HEK293 (cell line): ENCODE measurements at regions not wholly inside any gene's neighbourhood (a gene's known extent, or its start where the extent isn't known, plus 50 kb on each side); places are given as distances from the start of the nearest gene placed in this dataset.

Source experiments
- CTCF ChIA-PET: fragments of 350-600 bp; formaldehyde crosslinking; extraction: SDS; loops from one replicate; lab custom pipeline; 2021; ENCODE audit warnings: antibody characterized with exemption; lab: Yijun Ruan, JAX
- POLR2A ChIA-PET: fragments of 300-600 bp; formaldehyde crosslinking; extraction: SDS; loops from one replicate; lab custom pipeline; 2020; ENCODE audit warnings: antibody characterized with exemption, inconsistent platforms; lab: Yijun Ruan, JAX
- H3K27ac ChIP-seq: fragments of 200-500 bp; sonication (Bioruptor generic); 2 replicates; pipeline ENCODE4 v1.5.1; 2014; ENCODE audit warnings: low read depth, low read length, control low read depth, inconsistent platforms; ENCODE audit errors: extremely low read depth
- H3K36me3 ChIP-seq, 2 experiments: fragments of 200-500 bp in 1 of 2; sonication (Bioruptor generic) in 1 of 2; 1 replicate in 1 of 2; 2 replicates in 1 of 2; pipeline ENCODE4 v1.5.1; 2014 to 2017; ENCODE audit warnings: inconsistent platforms in 2 of 2, low read length in 2 of 2; ENCODE audit not compliant: control insufficient read depth in 2 of 2, insufficient read depth in 1 of 2
- H3K4me1 ChIP-seq: fragments of 200-500 bp; sonication (Bioruptor generic); 2 replicates; pipeline ENCODE4 v1.5.1; 2014; ENCODE audit warnings: mild to moderate bottlenecking, low read length, inconsistent platforms; ENCODE audit not compliant: control insufficient read depth, insufficient read depth
- H3K4me3 ChIP-seq: 2 replicates; pipeline ENCODE4 v1.5.1; 2011; ENCODE audit warnings: low read depth, mild to moderate bottlenecking, control low read depth, low read length, moderate library complexity
- H3K9me3 ChIP-seq: fragments of 200-500 bp; sonication (Bioruptor generic); 2 replicates; pipeline ENCODE4 v1.5.1; 2014; ENCODE audit warnings: low read depth, low read length, inconsistent platforms; ENCODE audit not compliant: control insufficient read depth, insufficient read depth
- ATF2 ChIP-seq: fragments of 450-650 bp; formaldehyde crosslinking; IDR thresholded peaks from 2 replicates; pipeline ENCODE4 v1.5.1; 2016; ENCODE audit warnings: missing biosample characterization, missing genetic modification characterization, low read depth
- BCL11B ChIP-seq: fragments of 450-650 bp; formaldehyde crosslinking; IDR thresholded peaks from 2 replicates; pipeline ENCODE4 v1.5.1; 2016; ENCODE audit warnings: low read depth, missing biosample characterization, missing genetic modification characterization
- KLF17 ChIP-seq: fragments of 450-650 bp; formaldehyde crosslinking; IDR thresholded peaks from 2 replicates; pipeline ENCODE4 v1.5.1; 2016; ENCODE audit warnings: missing biosample characterization, missing genetic modification characterization
- OSR2 ChIP-seq: fragments of 450-650 bp; formaldehyde crosslinking; IDR thresholded peaks from 2 replicates; pipeline ENCODE4 v1.5.1; 2016; ENCODE audit warnings: missing biosample characterization, missing genetic modification characterization
- PRDM4 ChIP-seq: fragments of 450-650 bp; formaldehyde crosslinking; IDR thresholded peaks from 2 replicates; pipeline ENCODE4 v1.5.1; 2017; ENCODE audit warnings: missing biosample characterization, missing genetic modification characterization
- SCRT2 ChIP-seq: fragments of 450-650 bp; formaldehyde crosslinking; IDR thresholded peaks from 2 replicates; pipeline ENCODE4 v1.5.1; 2016; ENCODE audit warnings: missing biosample characterization, missing genetic modification characterization
- ZBTB26 ChIP-seq: fragments of 450-650 bp; formaldehyde crosslinking; optimal IDR thresholded peaks from 2 replicates; pipeline ENCODE3; 2016; ENCODE audit warnings: missing biosample characterization, mild to moderate bottlenecking, missing genetic modification characterization
- ZFHX2 ChIP-seq: fragments of 450-650 bp; formaldehyde crosslinking; conservative IDR thresholded peaks from 2 replicates; pipeline ENCODE4 v1.5.1; 2016; ENCODE audit warnings: missing biosample characterization, missing genetic modification characterization
- ZNF132 ChIP-seq: fragments of 450-650 bp; formaldehyde crosslinking; IDR thresholded peaks from 2 replicates; pipeline ENCODE4 v1.5.1; 2017; ENCODE audit warnings: missing biosample characterization, missing genetic modification characterization, borderline replicate concordance
- ZNF157 ChIP-seq: fragments of 450-650 bp; formaldehyde crosslinking; IDR thresholded peaks from 2 replicates; pipeline ENCODE4 v1.5.1; 2016; ENCODE audit warnings: missing biosample characterization, missing genetic modification characterization
- ZNF335 ChIP-seq: fragments of 450-650 bp; formaldehyde crosslinking; conservative IDR thresholded peaks from 2 replicates; pipeline ENCODE4 v1.5.1; 2016; ENCODE audit warnings: missing biosample characterization, missing genetic modification characterization
- ZNF404 ChIP-seq: fragments of 450-650 bp; formaldehyde crosslinking; IDR thresholded peaks from 2 replicates; pipeline ENCODE4 v1.5.1; 2017; ENCODE audit warnings: missing biosample characterization, missing genetic modification characterization
- ZNF48 ChIP-seq: fragments of 450-650 bp; formaldehyde crosslinking; IDR thresholded peaks from 2 replicates; pipeline ENCODE4 v1.5.1; 2016; ENCODE audit warnings: missing biosample characterization, missing genetic modification characterization
- ZNF510 ChIP-seq: fragments of 450-650 bp; formaldehyde crosslinking; IDR thresholded peaks from 2 replicates; pipeline ENCODE4 v1.5.1; 2018; ENCODE audit warnings: mild to moderate bottlenecking, missing genetic modification characterization, missing biosample characterization; ENCODE audit not compliant: insufficient replicate concordance
- ZNF692 ChIP-seq: fragments of 450-650 bp; formaldehyde crosslinking; IDR thresholded peaks from 2 replicates; pipeline ENCODE4 v1.5.1; 2016; ENCODE audit warnings: missing biosample characterization, missing genetic modification characterization
- ZNF768 ChIP-seq: fragments of 450-650 bp; formaldehyde crosslinking; IDR thresholded peaks from 2 replicates; pipeline ENCODE4 v1.5.1; 2018; ENCODE audit warnings: missing biosample characterization, mild to moderate bottlenecking, missing genetic modification characterization
- ZNF837 ChIP-seq: fragments of 450-650 bp; formaldehyde crosslinking; IDR thresholded peaks from 2 replicates; pipeline ENCODE4 v1.5.1; 2016; ENCODE audit warnings: missing biosample characterization, missing genetic modification characterization
- TF ChIP-seq, protein P1 (sequence below): fragments of 450-650 bp; formaldehyde crosslinking; IDR thresholded peaks from 2 replicates; pipeline ENCODE4 v1.5.1; 2016; ENCODE audit warnings: missing biosample characterization, missing genetic modification characterization
- TF ChIP-seq, protein P2 (sequence below): fragments of 450-650 bp; formaldehyde crosslinking; IDR thresholded peaks from 2 replicates; pipeline ENCODE4 v1.5.1; 2016; ENCODE audit warnings: missing biosample characterization, missing genetic modification characterization
- TF ChIP-seq, protein P3 (sequence below): fragments of 450-650 bp; formaldehyde crosslinking; IDR thresholded peaks from 2 replicates; pipeline ENCODE4 v1.5.1; 2016; ENCODE audit warnings: missing biosample characterization, missing genetic modification characterization

DNA sequence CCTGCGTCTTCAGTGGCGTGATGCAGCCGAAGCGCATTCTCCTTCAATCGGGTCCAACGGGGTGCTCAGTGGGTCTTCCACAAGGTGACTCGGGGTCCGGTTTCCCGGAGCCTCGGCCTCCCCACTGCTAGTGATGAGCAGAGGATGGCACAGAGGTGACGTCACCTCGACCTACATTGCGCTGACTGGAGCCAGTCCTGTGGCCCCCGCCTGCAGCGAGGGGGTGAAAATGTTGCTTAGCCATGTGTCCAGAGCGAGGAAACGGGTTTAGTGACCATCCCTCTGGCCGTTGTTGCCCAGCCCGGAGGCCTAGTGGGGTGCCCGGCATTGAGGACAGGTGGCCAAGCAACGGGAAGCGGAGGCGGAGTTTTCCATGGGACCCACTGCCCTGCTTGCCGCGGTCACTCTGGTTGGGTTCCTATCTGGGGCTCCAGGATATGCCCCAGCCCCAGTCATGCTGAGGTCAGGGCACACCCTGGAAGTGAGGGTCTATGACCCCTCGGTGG lies 190.6 kb upstream of the CIBAR2 start (continued):
- TF ChIP-seq ATF2 (peak; percentile 72), ZNF132 (tag by site-specific recombination) (no peak), OSR2 (tag by site-specific recombination) (no peak), ZNF692 (tag by site-specific recombination) (peak; percentile 48; the same call in 1 of the 2 replicates), ZNF48 (tag by site-specific recombination) (no peak), ZNF404 (no peak), ZNF157 (no peak), ZNF510 (tag by site-specific recombination) (no peak), ZNF335 (peak; percentile 37; the same call in 1 of the 2 replicates)
- TF ChIP-seq, protein P1, sequence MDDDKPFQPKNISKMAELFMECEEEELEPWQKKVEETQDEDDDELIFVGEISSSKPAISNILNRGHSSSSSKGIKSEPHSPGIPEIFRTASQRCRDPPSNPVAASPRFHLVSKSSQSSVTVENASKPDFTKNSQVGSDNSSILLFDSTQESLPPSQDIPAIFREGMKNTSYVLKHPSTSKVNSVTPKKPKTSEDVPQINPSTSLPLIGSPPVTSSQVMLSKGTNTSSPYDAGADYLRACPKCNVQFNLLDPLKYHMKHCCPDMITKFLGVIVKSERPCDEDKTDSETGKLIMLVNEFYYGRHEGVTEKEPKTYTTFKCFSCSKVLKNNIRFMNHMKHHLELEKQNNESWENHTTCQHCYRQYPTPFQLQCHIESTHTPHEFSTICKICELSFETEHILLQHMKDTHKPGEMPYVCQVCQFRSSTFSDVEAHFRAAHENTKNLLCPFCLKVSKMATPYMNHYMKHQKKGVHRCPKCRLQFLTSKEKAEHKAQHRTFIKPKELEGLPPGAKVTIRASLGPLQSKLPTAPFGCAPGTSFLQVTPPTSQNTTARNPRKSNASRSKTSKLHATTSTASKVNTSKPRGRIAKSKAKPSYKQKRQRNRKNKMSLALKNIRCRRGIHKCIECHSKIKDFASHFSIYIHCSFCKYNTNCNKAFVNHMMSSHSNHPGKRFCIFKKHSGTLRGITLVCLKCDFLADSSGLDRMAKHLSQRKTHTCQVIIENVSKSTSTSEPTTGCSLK, result no peak
- TF ChIP-seq, protein P2, sequence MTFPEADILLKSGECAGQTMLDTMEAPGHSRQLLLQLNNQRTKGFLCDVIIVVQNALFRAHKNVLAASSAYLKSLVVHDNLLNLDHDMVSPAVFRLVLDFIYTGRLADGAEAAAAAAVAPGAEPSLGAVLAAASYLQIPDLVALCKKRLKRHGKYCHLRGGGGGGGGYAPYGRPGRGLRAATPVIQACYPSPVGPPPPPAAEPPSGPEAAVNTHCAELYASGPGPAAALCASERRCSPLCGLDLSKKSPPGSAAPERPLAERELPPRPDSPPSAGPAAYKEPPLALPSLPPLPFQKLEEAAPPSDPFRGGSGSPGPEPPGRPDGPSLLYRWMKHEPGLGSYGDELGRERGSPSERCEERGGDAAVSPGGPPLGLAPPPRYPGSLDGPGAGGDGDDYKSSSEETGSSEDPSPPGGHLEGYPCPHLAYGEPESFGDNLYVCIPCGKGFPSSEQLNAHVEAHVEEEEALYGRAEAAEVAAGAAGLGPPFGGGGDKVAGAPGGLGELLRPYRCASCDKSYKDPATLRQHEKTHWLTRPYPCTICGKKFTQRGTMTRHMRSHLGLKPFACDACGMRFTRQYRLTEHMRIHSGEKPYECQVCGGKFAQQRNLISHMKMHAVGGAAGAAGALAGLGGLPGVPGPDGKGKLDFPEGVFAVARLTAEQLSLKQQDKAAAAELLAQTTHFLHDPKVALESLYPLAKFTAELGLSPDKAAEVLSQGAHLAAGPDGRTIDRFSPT, result 0 out of 2 replicates have a peak, but pooled peaks have one; percentile 56

DNA sequence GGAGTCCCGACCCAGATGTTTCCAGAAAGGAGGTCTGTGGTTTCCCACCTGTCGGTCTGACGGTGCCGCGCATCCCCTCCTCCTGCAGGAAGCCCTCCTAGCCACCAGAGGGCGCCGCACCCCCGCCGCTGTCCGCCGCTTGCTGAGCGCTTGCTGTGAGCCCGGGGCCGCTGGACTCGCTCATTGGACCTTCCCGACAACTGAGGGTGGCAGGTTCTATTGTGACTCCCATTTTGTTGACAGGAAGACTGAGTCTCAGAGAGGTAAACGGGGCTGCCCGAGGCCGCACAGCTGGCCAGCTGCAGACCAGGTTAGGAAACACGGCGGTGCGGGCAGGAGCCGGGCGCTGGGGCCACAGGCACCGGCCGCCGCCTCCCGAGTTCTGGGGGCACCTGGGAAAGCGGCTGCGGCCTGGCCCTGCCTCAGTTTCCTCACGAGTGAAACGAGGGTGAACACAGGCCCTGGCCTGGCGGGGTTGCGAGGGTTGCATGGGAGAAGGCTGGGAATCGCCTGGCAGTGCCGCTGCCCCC lies 191.1 kb upstream of the CIBAR2 start:
- Histone ChIP-seq H3K9me3 (no peaks in the 10 kb centered on the region), H3K36me3 (no peaks in the 10 kb centered on the region), H3K4me3 (peak overlapping the region; percentile 38), H3K27ac (no peak overlapping the region), H3K4me1 (no peaks in the 10 kb centered on the region)
- CTCF ChIA-PET, result interaction anchor here (0.6 to 1.8 kb wide), 5 partner anchors 16 to 409 kb away, joined by 4 to 6 read pairs (median 4); no protein-coding TSS in a partner anchor
- POLR2A ChIA-PET, result no interaction called here
- no peak for TF ChIP-seq ZNF837 (tag by site-specific recombination)
- no peak for TF ChIP-seq ZFHX2
- peak; percentile 31 for TF ChIP-seq ZBTB26 (tag by site-specific recombination)
- TF ChIP-seq PRDM4 (tag by site-specific recombination), result 0 out of 2 replicates have a peak, but pooled peaks have one; percentile 8
- no peak for TF ChIP-seq KLF17 (tag by site-specific recombination)
- peak; percentile 57; the same call in 1 of the 2 replicates for TF ChIP-seq ZNF768 (tag by site-specific recombination)
- TF ChIP-seq, protein P3, sequence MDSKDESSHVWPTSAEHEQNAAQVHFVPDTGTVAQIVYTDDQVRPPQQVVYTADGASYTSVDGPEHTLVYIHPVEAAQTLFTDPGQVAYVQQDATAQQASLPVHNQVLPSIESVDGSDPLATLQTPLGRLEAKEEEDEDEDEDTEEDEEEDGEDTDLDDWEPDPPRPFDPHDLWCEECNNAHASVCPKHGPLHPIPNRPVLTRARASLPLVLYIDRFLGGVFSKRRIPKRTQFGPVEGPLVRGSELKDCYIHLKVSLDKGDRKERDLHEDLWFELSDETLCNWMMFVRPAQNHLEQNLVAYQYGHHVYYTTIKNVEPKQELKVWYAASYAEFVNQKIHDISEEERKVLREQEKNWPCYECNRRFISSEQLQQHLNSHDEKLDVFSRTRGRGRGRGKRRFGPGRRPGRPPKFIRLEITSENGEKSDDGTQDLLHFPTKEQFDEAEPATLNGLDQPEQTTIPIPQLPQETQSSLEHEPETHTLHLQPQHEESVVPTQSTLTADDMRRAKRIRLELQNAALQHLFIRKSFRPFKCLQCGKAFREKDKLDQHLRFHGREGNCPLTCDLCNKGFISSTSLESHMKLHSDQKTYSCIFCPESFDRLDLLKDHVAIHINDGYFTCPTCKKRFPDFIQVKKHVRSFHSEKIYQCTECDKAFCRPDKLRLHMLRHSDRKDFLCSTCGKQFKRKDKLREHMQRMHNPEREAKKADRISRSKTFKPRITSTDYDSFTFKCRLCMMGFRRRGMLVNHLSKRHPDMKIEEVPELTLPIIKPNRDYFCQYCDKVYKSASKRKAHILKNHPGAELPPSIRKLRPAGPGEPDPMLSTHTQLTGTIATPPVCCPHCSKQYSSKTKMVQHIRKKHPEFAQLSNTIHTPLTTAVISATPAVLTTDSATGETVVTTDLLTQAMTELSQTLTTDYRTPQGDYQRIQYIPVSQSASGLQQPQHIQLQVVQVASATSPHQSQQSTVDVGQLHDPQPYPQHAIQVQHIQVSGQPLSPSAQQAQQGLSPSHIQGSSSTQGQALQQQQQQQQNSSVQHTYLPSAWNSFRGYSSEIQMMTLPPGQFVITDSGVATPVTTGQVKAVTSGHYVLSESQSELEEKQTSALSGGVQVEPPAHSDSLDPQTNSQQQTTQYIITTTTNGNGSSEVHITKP (tag by site-specific recombination), result peak; percentile 45; the same call in 1 of the 2 replicates
- no peak for TF ChIP-seq BCL11B (tag by site-specific recombination)
- TF ChIP-seq SCRT2 (tag by site-specific recombination), result peak; percentile 85
